HL-60 (cell line): ENCODE measurements at regions not wholly inside any gene's neighbourhood (a gene's known extent, or its start where the extent isn't known, plus 50 kb on each side); places are given as distances from the start of the nearest gene placed in this dataset.

Experiments used
- DNase-seq, 2 experiments: peaks; one replicate each; pipeline ENCODE4 v3.0.0-alpha.2; 2010 to 2020; ENCODE audit warnings: low read depth in 1 of 2, low spot score in 1 of 2
- H3K27ac ChIP-seq: fragments of 250-450 bp; sonication (Bioruptor Pico); replicated peaks from 2 replicates; pipeline ENCODE4 v1.5.1; 2020; ENCODE audit warnings: mild to moderate bottlenecking, moderate library complexity
- H3K27me3 ChIP-seq: fragments of 250-450 bp; sonication (Bioruptor Pico); 2 replicates; pipeline ENCODE4 v1.5.1; 2021; ENCODE audit warnings: mild to moderate bottlenecking, moderate library complexity; ENCODE audit not compliant: insufficient read depth, poor library complexity, severe bottlenecking
- H3K4me3 ChIP-seq: replicated peaks from 2 replicates; pipeline ENCODE4 v1.5.1; 2011; ENCODE audit warnings: mild to moderate bottlenecking, control low read depth, low read length; ENCODE audit not compliant: insufficient read depth
- CTCF ChIP-seq: IDR thresholded peaks from one replicate; pipeline ENCODE4 v1.5.1; 2011; ENCODE audit warnings: low read length, control low read depth, inconsistent platforms; ENCODE audit not compliant: insufficient read depth
- GABPA ChIP-seq: IDR thresholded peaks from 2 replicates; pipeline ENCODE4 v1.6.1; 2012; ENCODE audit warnings: low read depth
- POLR2AphosphoS5 ChIP-seq: IDR thresholded peaks from 2 replicates; pipeline ENCODE4 v1.6.1; 2012; ENCODE audit warnings: low read depth
- REST ChIP-seq: IDR thresholded peaks from 2 replicates; pipeline ENCODE4 v1.6.1; 2012; ENCODE audit warnings: low read depth; ENCODE audit not compliant: insufficient replicate concordance
- SPI1 ChIP-seq: IDR thresholded peaks from 2 replicates; pipeline ENCODE4 v1.6.1; 2012; ENCODE audit warnings: low read depth, mild to moderate bottlenecking, borderline replicate concordance

- no peak for DNase-seq
- Histone ChIP-seq H3K27ac (no peak overlapping the region), H3K4me3 (no peak overlapping the region), H3K27me3 (no peaks in the 10 kb centered on the region)
- TF ChIP-seq SPI1: no peak
- TF ChIP-seq POLR2AphosphoS5: no peak
- TF ChIP-seq REST: no peak
- no peak for TF ChIP-seq CTCF
- TF ChIP-seq GABPA: no peak
These were observed 806.2 kb downstream of the NSUN3 start for GRCh38 chr3:94869059-94869547.

GRCh38 chr3:94873751-94874150 lies 810.9 kb downstream of the NSUN3 start:
- DNase-seq: no peak
- Histone ChIP-seq H3K4me3 (no peak overlapping the region), H3K27me3 (no peaks in the 10 kb centered on the region), H3K27ac (no peak overlapping the region)
- TF ChIP-seq REST (no peak), POLR2AphosphoS5 (no peak), SPI1 (no peak), CTCF (no peak), GABPA (no peak)

- Histone ChIP-seq H3K27me3 (no peaks in the 10 kb centered on the region), H3K27ac (no peak overlapping the region), H3K4me3 (no peak overlapping the region)
- no peak for TF ChIP-seq GABPA
- no peak for TF ChIP-seq POLR2AphosphoS5
- no peak for TF ChIP-seq REST
- TF ChIP-seq SPI1: no peak
- no peak for TF ChIP-seq CTCF
- DNase-seq: no peak
These were observed 812.3 kb downstream of the NSUN3 start for GRCh38 chr3:94875149-94875548.
